ENCODE measurements at regions not wholly inside any gene's neighbourhood (a gene's known extent, or its start where the extent isn't known, plus 50 kb on each side); places are given as distances from the start of the nearest gene placed in this dataset.

GRCh38 chr7:27324246-27324645 lies 81.6 kb downstream of the EVX1 start:
- TF ChIP-seq POLR2AphosphoS5 (IDR thresholded peaks at IDR 0.05): no peak
- TF ChIP-seq, protein P1, sequence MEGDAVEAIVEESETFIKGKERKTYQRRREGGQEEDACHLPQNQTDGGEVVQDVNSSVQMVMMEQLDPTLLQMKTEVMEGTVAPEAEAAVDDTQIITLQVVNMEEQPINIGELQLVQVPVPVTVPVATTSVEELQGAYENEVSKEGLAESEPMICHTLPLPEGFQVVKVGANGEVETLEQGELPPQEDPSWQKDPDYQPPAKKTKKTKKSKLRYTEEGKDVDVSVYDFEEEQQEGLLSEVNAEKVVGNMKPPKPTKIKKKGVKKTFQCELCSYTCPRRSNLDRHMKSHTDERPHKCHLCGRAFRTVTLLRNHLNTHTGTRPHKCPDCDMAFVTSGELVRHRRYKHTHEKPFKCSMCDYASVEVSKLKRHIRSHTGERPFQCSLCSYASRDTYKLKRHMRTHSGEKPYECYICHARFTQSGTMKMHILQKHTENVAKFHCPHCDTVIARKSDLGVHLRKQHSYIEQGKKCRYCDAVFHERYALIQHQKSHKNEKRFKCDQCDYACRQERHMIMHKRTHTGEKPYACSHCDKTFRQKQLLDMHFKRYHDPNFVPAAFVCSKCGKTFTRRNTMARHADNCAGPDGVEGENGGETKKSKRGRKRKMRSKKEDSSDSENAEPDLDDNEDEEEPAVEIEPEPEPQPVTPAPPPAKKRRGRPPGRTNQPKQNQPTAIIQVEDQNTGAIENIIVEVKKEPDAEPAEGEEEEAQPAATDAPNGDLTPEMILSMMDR (IDR thresholded peaks at IDR 0.05): no peak
- TF ChIP-seq POLR2A (IDR thresholded peaks at IDR 0.05): no peak
